Ascending aorta (tissue), 2 donors: ENCODE measurements at regions not wholly inside any gene's neighbourhood (a gene's known extent, or its start where the extent isn't known, plus 50 kb on each side); places are given as distances from the start of the nearest gene placed in this dataset.

Experiments used
- DNase-seq, 2 donors: peaks; one replicate each; pipeline ENCODE4 v3.0.0-alpha.2; 2019; ENCODE audit warnings: low spot score in 2 of 2
- H3K27ac ChIP-seq, 2 donors: fragments of 200-600 bp; sonication (generic); one replicate each; pipeline ENCODE4 v1.5.1; 2016 to 2017; ENCODE audit warnings: mild to moderate bottlenecking in 1 of 2
- H3K27me3 ChIP-seq: fragments of 200-600 bp; sonication (generic); one replicate; pipeline ENCODE4 v1.5.1; 2017
- H3K36me3 ChIP-seq, 2 donors: fragments of 200-600 bp; sonication (generic); one replicate each; pipeline ENCODE4 v1.5.1; 2016
- H3K4me1 ChIP-seq, 2 donors: fragments of 200-600 bp; sonication (generic); one replicate each; pipeline ENCODE4 v1.5.1; 2016 to 2017; ENCODE audit warnings: mild to moderate bottlenecking in 1 of 2
- H3K4me3 ChIP-seq, 2 donors: fragments of 200-600 bp; sonication (generic); one replicate each; pipeline ENCODE4 v1.5.1; 2016 to 2017; ENCODE audit warnings: mild to moderate bottlenecking in 1 of 2
- H3K9me3 ChIP-seq, 2 donors: fragments of 200-600 bp; sonication (generic); one replicate each; pipeline ENCODE4 v1.5.1; 2016
- CTCF ChIP-seq, 3 experiments: fragments of 200-600 bp in 2 of 3; fragments of 450-650 bp in 1 of 3; sonication (generic) in 2 of 3; IDR thresholded peaks; one replicate each; pipeline ENCODE4 v1.5.1; 2016 to 2019; ENCODE audit warnings: antibody characterized with exemption in 3 of 3, mild to moderate bottlenecking in 1 of 3, moderate library complexity in 1 of 3
- intact Hi-C: fragments of 100-400 bp; cut with DNase I; formaldehyde crosslinking; loops from one replicate; pipeline ENCODE4 v1.15.1; 2023

GRCh38 chr7:10300577-10300976 lies 673.1 kb upstream of the PHF14 start:
- Histone ChIP-seq H3K4me1 (no peaks in the 10 kb centered on the region), H3K27ac (no peak overlapping the region), H3K36me3 (no peaks in the 10 kb centered on the region), H3K27me3 (no peaks in the 10 kb centered on the region), H3K9me3 (no peaks in the 10 kb centered on the region), H3K4me3 (no peak overlapping the region)
- intact Hi-C loops, result no loop called here
- no peak for TF ChIP-seq CTCF (IDR thresholded peaks at IDR 0.05)
- DNase-seq, result no peak

- H3K4me3 ChIP-seq, result no peak overlapping the region
- H3K9me3 ChIP-seq, result no peaks in the 10 kb centered on the region
- TF ChIP-seq CTCF (IDR thresholded peaks at IDR 0.05), result no peak
- DNase-seq, result no peak
- no peak overlapping the region for H3K27ac ChIP-seq
- H3K27me3 ChIP-seq, result no peaks in the 10 kb centered on the region
- no peaks in the 10 kb centered on the region for H3K36me3 ChIP-seq
- H3K4me1 ChIP-seq, result no peaks in the 10 kb centered on the region
- intact Hi-C loops, result no loop called here
These were observed 665.4 kb upstream of the PHF14 start for GRCh38 chr7:10308276-10308675.

GRCh38 chr7:10312942-10313341 lies 660.7 kb upstream of the PHF14 start:
- intact Hi-C loops, result no loop called here
- H3K36me3 ChIP-seq, result no peaks in the 10 kb centered on the region
- no peak for DNase-seq

GRCh38 chr7:10315881-10316280 lies 657.8 kb upstream of the PHF14 start:
- Histone ChIP-seq H3K9me3 (no peaks in the 10 kb centered on the region), H3K36me3 (no peaks in the 10 kb centered on the region), H3K27ac (no peak overlapping the region), H3K27me3 (no peaks in the 10 kb centered on the region), H3K4me1 (no peaks in the 10 kb centered on the region), H3K4me3 (no peak overlapping the region)
- intact Hi-C loops, result no loop called here
- no peak for TF ChIP-seq CTCF (IDR thresholded peaks at IDR 0.05)
- no peak for DNase-seq

More at GRCh38 chr7:10312942-10313341, 660.7 kb upstream of the PHF14 start:
- Histone ChIP-seq H3K27me3 (no peaks in the 10 kb centered on the region), H3K4me1 (no peaks in the 10 kb centered on the region), H3K9me3 (no peaks in the 10 kb centered on the region), H3K4me3 (no peak overlapping the region), H3K27ac (no peak overlapping the region)
- TF ChIP-seq CTCF (IDR thresholded peaks at IDR 0.05), result no peak

- H3K9me3 ChIP-seq, result no peaks in the 10 kb centered on the region
- no peak overlapping the region for H3K4me3 ChIP-seq
- intact Hi-C loops, result no loop called here
- no peaks in the 10 kb centered on the region for H3K27me3 ChIP-seq
- DNase-seq, result no peak
- TF ChIP-seq CTCF (IDR thresholded peaks at IDR 0.05), result no peak
- H3K27ac ChIP-seq, result no peak overlapping the region
- no peaks in the 10 kb centered on the region for H3K36me3 ChIP-seq
- no peaks in the 10 kb centered on the region for H3K4me1 ChIP-seq
These were observed 657.2 kb upstream of the PHF14 start for GRCh38 chr7:10316488-10316887.

- H3K27me3 ChIP-seq, result no peaks in the 10 kb centered on the region
- intact Hi-C loops, result no loop called here
- H3K4me3 ChIP-seq, result no peak overlapping the region
These were observed 648.3 kb upstream of the PHF14 start for GRCh38 chr7:10325395-10325794.

More at GRCh38 chr7:10325395-10325794, 648.3 kb upstream of the PHF14 start:
- no peaks in the 10 kb centered on the region for H3K36me3 ChIP-seq
- TF ChIP-seq CTCF (IDR thresholded peaks at IDR 0.05), result no peak
- H3K4me1 ChIP-seq, result no peaks in the 10 kb centered on the region
- no peak overlapping the region for H3K27ac ChIP-seq
- no peaks in the 10 kb centered on the region for H3K9me3 ChIP-seq
- DNase-seq, result no peak
